DOHH2 (cell line): ENCODE measurements at regions not wholly inside any gene's neighbourhood (a gene's known extent, or its start where the extent isn't known, plus 50 kb on each side); places are given as distances from the start of the nearest gene placed in this dataset.

Experiments used
- CTCF ChIP-seq: fragments of 200-600 bp; sonication (generic); IDR thresholded peaks from one replicate; pipeline ENCODE4 v1.5.1; 2014; ENCODE audit warnings: antibody characterized with exemption, mild to moderate bottlenecking, low read depth, low read length; ENCODE audit not compliant: poor library complexity, severe bottlenecking
- EZH2phosphoT487 ChIP-seq: fragments of 200-600 bp; sonication (generic); IDR thresholded peaks from 2 replicates; pipeline ENCODE4 v1.6.1; 2017; ENCODE audit warnings: borderline replicate concordance, mild to moderate bottlenecking, antibody characterized with exemption, low read length, moderate library complexity, mixed read lengths

DNA sequence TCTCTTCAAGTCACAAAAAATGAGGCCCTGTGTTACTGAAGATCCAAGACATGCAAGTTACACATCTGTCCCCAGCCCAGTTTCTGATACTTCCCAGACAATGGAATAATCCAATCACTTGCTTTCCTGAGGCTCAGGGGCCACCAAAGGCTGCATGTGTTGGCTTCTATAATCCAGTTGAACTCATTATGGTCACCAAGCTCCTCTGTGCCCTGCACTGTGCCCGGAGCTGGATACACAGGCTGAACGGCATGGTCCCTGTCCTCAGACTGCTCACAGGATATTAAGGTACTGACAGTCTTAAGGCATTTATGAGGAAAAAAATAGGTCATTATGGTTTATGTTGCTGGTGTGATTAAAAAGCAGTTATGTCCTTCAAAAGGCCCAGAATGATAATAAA, 117.0 kb upstream of the SYT6 start:
- TF ChIP-seq CTCF = no peak
- no peak for TF ChIP-seq EZH2phosphoT487
